Neural progenitor cell (in vitro differentiated cells): ENCODE measurements at regions not wholly inside any gene's neighbourhood (a gene's known extent, or its start where the extent isn't known, plus 50 kb on each side); places are given as distances from the start of the nearest gene placed in this dataset.
A peak's percentile ranks its signal among the peaks of the same experiment; 100 is the strongest.

Experiments
- DNase-seq: peaks from one replicate; pipeline ENCODE4 v3.0.0-alpha.2; 2016; ENCODE audit warnings: low spot score
- H2AFZ ChIP-seq: fragments of 200-600 bp; sonication (generic); replicated peaks from 2 replicates; pipeline ENCODE4 v1.6.1; 2016; ENCODE audit warnings: antibody characterized with exemption
- H3F3A ChIP-seq: fragments of 200-600 bp; sonication (generic); 2 replicates; pipeline ENCODE4 v1.6.1; 2016; ENCODE audit warnings: antibody characterized with exemption, low read depth
- H3K27ac ChIP-seq: fragments of 200-600 bp; sonication (generic); 2 replicates; pipeline ENCODE4 v1.5.1; 2016; ENCODE audit warnings: mild to moderate bottlenecking
- H3K27me3 ChIP-seq: fragments of 200-600 bp; sonication (generic); 2 replicates; pipeline ENCODE4 v1.6.1; 2016; ENCODE audit warnings: mild to moderate bottlenecking, moderate library complexity
- H3K36me3 ChIP-seq: fragments of 200-600 bp; sonication (generic); 2 replicates; pipeline ENCODE4 v1.5.1; 2016
- H3K4me1 ChIP-seq: fragments of 200-600 bp; sonication (generic); 2 replicates; pipeline ENCODE4 v1.6.1; 2016; ENCODE audit warnings: mixed run types
- H3K4me2 ChIP-seq: fragments of 200-600 bp; sonication (generic); 2 replicates; pipeline ENCODE4 v1.6.1; 2016
- H3K4me3 ChIP-seq: fragments of 200-600 bp; sonication (generic); 2 replicates; pipeline ENCODE4 v1.5.1; 2016
- H3K79me2 ChIP-seq: fragments of 200-600 bp; sonication (generic); 2 replicates; pipeline ENCODE4 v1.6.1; 2016; ENCODE audit warnings: low read depth
- H3K9ac ChIP-seq: fragments of 200-600 bp; sonication (generic); 2 replicates; pipeline ENCODE4 v1.6.1; 2016
- H3K9me3 ChIP-seq: fragments of 200-600 bp; sonication (generic); 2 replicates; pipeline ENCODE4 v1.5.1; 2016; ENCODE audit warnings: low read depth
- H4K20me1 ChIP-seq: fragments of 200-600 bp; sonication (generic); 2 replicates; pipeline ENCODE4 v1.6.1; 2016; ENCODE audit warnings: low read depth
- H3K27ac Mint-ChIP-seq: 3 replicates; pipeline ENCODE4 v1.8.0; 2021; ENCODE audit warnings: mixed read lengths
- H3K27me3 Mint-ChIP-seq: 2 replicates; pipeline ENCODE4 v1.8.0; 2022; ENCODE audit warnings: low read depth, mild to moderate bottlenecking, inconsistent platforms, moderate library complexity, mixed read lengths; ENCODE audit not compliant: insufficient read depth
- H3K36me3 Mint-ChIP-seq: 3 replicates; pipeline ENCODE4 v1.8.0; 2021; ENCODE audit warnings: mixed read lengths
- H3K4me1 Mint-ChIP-seq: 3 replicates; pipeline ENCODE4 v1.8.0; 2021; ENCODE audit warnings: mixed read lengths
- H3K4me3 Mint-ChIP-seq: 3 replicates; pipeline ENCODE4 v1.8.0; 2021; ENCODE audit warnings: mild to moderate bottlenecking, moderate library complexity, mixed read lengths
- H3K9me3 Mint-ChIP-seq: 3 replicates; pipeline ENCODE4 v1.8.0; 2020; ENCODE audit warnings: mixed read lengths
- CTCF ChIP-seq: fragments of 200-600 bp; sonication (generic); IDR thresholded peaks from 2 replicates; pipeline ENCODE4 v1.5.1; 2017; ENCODE audit warnings: antibody characterized with exemption, mild to moderate bottlenecking
- EZH2 ChIP-seq: fragments of 200-600 bp; sonication (generic); IDR thresholded peaks from 2 replicates; pipeline ENCODE4 v1.6.1; 2017; ENCODE audit warnings: antibody characterized with exemption, mild to moderate bottlenecking, moderate library complexity
- EZH2phosphoT487 ChIP-seq: fragments of 200-600 bp; sonication (generic); IDR thresholded peaks from 2 replicates; pipeline ENCODE4 v1.6.1; 2017; ENCODE audit warnings: antibody characterized with exemption

DNA sequence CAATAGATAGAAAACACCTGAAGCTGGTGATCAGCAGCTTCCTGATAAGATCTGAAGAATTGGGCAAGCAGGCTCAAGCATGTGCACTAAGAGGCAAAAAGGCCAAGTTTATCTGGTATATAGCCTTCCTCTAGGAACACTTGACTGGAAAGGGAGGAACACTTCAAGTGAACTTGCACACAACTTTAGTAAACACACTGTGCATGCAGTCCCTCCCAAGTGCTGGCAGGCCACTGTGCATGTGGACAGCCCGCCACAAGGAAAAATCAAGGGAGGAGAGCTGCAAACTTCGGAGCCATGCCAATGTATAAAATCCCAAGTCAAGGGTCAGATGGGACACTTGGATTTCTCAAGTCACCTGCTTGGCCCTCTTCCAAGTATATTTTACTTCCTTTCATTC is 645.8 kb upstream of the NDST4 start:
- Mint-ChIP-seq H3K27ac (no peak overlapping the region), H3K4me1 (no peaks in the 10 kb centered on the region), H3K27me3 (no peaks in the 10 kb centered on the region), H3K9me3 (peaks cover 6% of the 10 kb centered on the region), H3K4me3 (no peak overlapping the region), H3K36me3 (no peaks in the 10 kb centered on the region)
- Histone ChIP-seq H3K27me3 (no peaks in the 10 kb centered on the region), H4K20me1 (no peaks in the 10 kb centered on the region), H3K4me3 (no peak overlapping the region), H3K79me2 (no peaks in the 10 kb centered on the region), H2AFZ (no peak overlapping the region), H3K36me3 (no peaks in the 10 kb centered on the region), H3F3A (no peaks in the 10 kb centered on the region), H3K27ac (no peak overlapping the region), H3K9ac (no peak overlapping the region), H3K4me2 (no peak overlapping the region), H3K9me3 (no peaks in the 10 kb centered on the region), H3K4me1 (no peaks in the 10 kb centered on the region)
- no peak for DNase-seq
- TF ChIP-seq EZH2 (no peak), EZH2phosphoT487 (no peak), CTCF (no peak)

- no peak overlapping the region for H3K9ac ChIP-seq
- H3K27me3 ChIP-seq: no peaks in the 10 kb centered on the region
- TF ChIP-seq EZH2 (no peak), EZH2phosphoT487 (peak; percentile 76), CTCF (no peak)
- H3K27ac Mint-ChIP-seq: no peak overlapping the region
- no peaks in the 10 kb centered on the region for H3K79me2 ChIP-seq
- no peaks in the 10 kb centered on the region for H3F3A ChIP-seq
- H3K4me3 ChIP-seq: no peak overlapping the region
- no peak overlapping the region for H2AFZ ChIP-seq
- peaks cover 4% of the 10 kb centered on the region for H3K4me1 ChIP-seq
- H3K4me2 ChIP-seq: no peak overlapping the region
- H3K4me3 Mint-ChIP-seq: no peak overlapping the region
- no peak overlapping the region for H3K27ac ChIP-seq
- H3K9me3 ChIP-seq: no peaks in the 10 kb centered on the region
- H3K36me3 ChIP-seq: no peaks in the 10 kb centered on the region
- no peaks in the 10 kb centered on the region for H3K36me3 Mint-ChIP-seq
- no peaks in the 10 kb centered on the region for H4K20me1 ChIP-seq
- H3K9me3 Mint-ChIP-seq: peaks cover 5% of the 10 kb centered on the region
- peaks cover 3% of the 10 kb centered on the region for H3K4me1 Mint-ChIP-seq
- H3K27me3 Mint-ChIP-seq: no peaks in the 10 kb centered on the region
- DNase-seq: peak; percentile 46
These were observed 636.0 kb upstream of the NDST4 start for GRCh38 chr4:115749404-115749803.

- Histone ChIP-seq H3K9me3 (no peaks in the 10 kb centered on the region), H3K9ac (no peak overlapping the region), H3K4me2 (no peak overlapping the region), H3K79me2 (no peaks in the 10 kb centered on the region), H3K4me3 (no peak overlapping the region), H4K20me1 (no peaks in the 10 kb centered on the region), H3K27ac (peak overlapping the region; percentile 42), H3K4me1 (no peaks in the 10 kb centered on the region), H3K27me3 (no peaks in the 10 kb centered on the region), H3K36me3 (no peaks in the 10 kb centered on the region), H3F3A (no peaks in the 10 kb centered on the region), H2AFZ (peak overlapping the region; percentile 32)
- peaks cover 5% of the 10 kb centered on the region for H3K4me1 Mint-ChIP-seq
- no peak overlapping the region for H3K27ac Mint-ChIP-seq
- H3K4me3 Mint-ChIP-seq: no peak overlapping the region
- no peak for DNase-seq
- H3K9me3 Mint-ChIP-seq: no peaks in the 10 kb centered on the region
- no peak for TF ChIP-seq EZH2
- no peak for TF ChIP-seq CTCF
- TF ChIP-seq EZH2phosphoT487: no peak
- no peaks in the 10 kb centered on the region for H3K27me3 Mint-ChIP-seq
- no peaks in the 10 kb centered on the region for H3K36me3 Mint-ChIP-seq
These were observed 627.4 kb upstream of the NDST4 start for GRCh38 chr4:115740806-115741205.
